Tibial artery (tissue), 4 donors: ENCODE measurements at regions not wholly inside any gene's neighbourhood (a gene's known extent, or its start where the extent isn't known, plus 50 kb on each side); places are given as distances from the start of the nearest gene placed in this dataset.

Experiments
- DNase-seq, 2 donors: peaks; one replicate each; pipeline ENCODE4 v3.0.0-alpha.2; 2019
- H3K27ac ChIP-seq, 2 donors: fragments of 200-600 bp; sonication (generic) in 1 of 2; 1 replicate in 1 of 2; 2 replicates in 1 of 2; pipeline ENCODE4 v1.5.1; 2018 to 2019; ENCODE audit warnings: mild to moderate bottlenecking in 1 of 2
- H3K27me3 ChIP-seq, 2 donors: fragments of 200-600 bp; sonication (generic) in 1 of 2; one replicate each; pipeline versions ENCODE4 v1.5.1 to v1.6.0; 2016 to 2019
- H3K36me3 ChIP-seq, 3 donors: fragments of 200-600 bp; sonication (generic) in 2 of 3; one replicate each; pipeline ENCODE4 v1.5.1; 2016 to 2019; ENCODE audit warnings: mild to moderate bottlenecking in 2 of 3
- H3K4me1 ChIP-seq, 4 donors: fragments of 200-600 bp; sonication (generic) in 2 of 4; 1 replicate in 3 of 4; 2 replicates in 1 of 4; pipeline ENCODE4 v1.5.1; 2016 to 2019
- H3K4me3 ChIP-seq, 2 donors: fragments of 200-600 bp; sonication (generic) in 1 of 2; 1 replicate in 1 of 2; 2 replicates in 1 of 2; pipeline ENCODE4 v1.5.1; 2018 to 2019; ENCODE audit warnings: mild to moderate bottlenecking in 2 of 2
- H3K9me3 ChIP-seq, 3 donors: fragments of 200-600 bp; sonication (generic) in 1 of 3; one replicate each; pipeline ENCODE4 v1.5.1; 2016 to 2019
- CTCF ChIP-seq, 2 experiments: fragments of 200-600 bp in 1 of 2; fragments of 450-650 bp in 1 of 2; IDR thresholded peaks; one replicate each; pipeline ENCODE4 v1.5.1; 2017 to 2019; ENCODE audit warnings: antibody characterized with exemption in 2 of 2, mild to moderate bottlenecking in 1 of 2, moderate library complexity in 1 of 2
- intact Hi-C: fragments of 100-400 bp; cut with DNase I; formaldehyde crosslinking; loops from one replicate; pipeline ENCODE4 v1.15.0; 2023; ENCODE audit warnings: low total_unique reads

GRCh38 chr3:82208002-82208710 is 446.7 kb upstream of the GBE1 start:
- no peak overlapping the region for H3K27ac ChIP-seq
- H3K27me3 ChIP-seq: no peaks in the 10 kb centered on the region
- H3K36me3 ChIP-seq: no peaks in the 10 kb centered on the region
- TF ChIP-seq CTCF (IDR thresholded peaks at IDR 0.05): no peak
- no peak for DNase-seq
- H3K4me3 ChIP-seq: no peak overlapping the region
- H3K4me1 ChIP-seq: no peaks in the 10 kb centered on the region
- intact Hi-C loops: no loop called here
- peaks cover 0 to 4% (median 0%) of the 10 kb centered on the region in 3 donors for H3K9me3 ChIP-seq

GRCh38 chr3:82202269-82202668 is 440.8 kb upstream of the GBE1 start:
- Histone ChIP-seq H3K9me3 (peaks cover 0 to 4% (median 0%) of the 10 kb centered on the region in 3 donors), H3K4me1 (no peaks in the 10 kb centered on the region), H3K36me3 (no peaks in the 10 kb centered on the region), H3K27ac (no peak overlapping the region), H3K4me3 (no peak overlapping the region), H3K27me3 (no peaks in the 10 kb centered on the region)
- DNase-seq: no peak
- TF ChIP-seq CTCF (IDR thresholded peaks at IDR 0.05): no peak
- intact Hi-C loops: no loop called here

- Histone ChIP-seq H3K4me3 (no peak overlapping the region), H3K36me3 (no peaks in the 10 kb centered on the region), H3K9me3 (peaks cover 0 to 4% (median 0%) of the 10 kb centered on the region in 3 donors), H3K27me3 (no peaks in the 10 kb centered on the region), H3K4me1 (no peaks in the 10 kb centered on the region), H3K27ac (no peak overlapping the region)
- intact Hi-C loops: no loop called here
- no peak for DNase-seq
- TF ChIP-seq CTCF (IDR thresholded peaks at IDR 0.05): no peak
Measured at GRCh38 chr3:82201316-82201715, 439.9 kb upstream of the GBE1 start.

- intact Hi-C loops: no loop called here
- Histone ChIP-seq H3K4me1 (no peaks in the 10 kb centered on the region), H3K4me3 (no peak overlapping the region), H3K27ac (no peak overlapping the region), H3K9me3 (no peaks in the 10 kb centered on the region), H3K36me3 (no peaks in the 10 kb centered on the region), H3K27me3 (no peaks in the 10 kb centered on the region)
- no peak for DNase-seq
- TF ChIP-seq CTCF (IDR thresholded peaks at IDR 0.05): no peak
Measured at GRCh38 chr3:82198009-82198408, 436.6 kb upstream of the GBE1 start.

- TF ChIP-seq CTCF (IDR thresholded peaks at IDR 0.05): no peak
- intact Hi-C loops: no loop called here
- H3K4me3 ChIP-seq: no peak overlapping the region
- no peak overlapping the region for H3K27ac ChIP-seq
- H3K4me1 ChIP-seq: no peaks in the 10 kb centered on the region
- no peak for DNase-seq
- no peaks in the 10 kb centered on the region for H3K9me3 ChIP-seq
- H3K27me3 ChIP-seq: no peaks in the 10 kb centered on the region
- H3K36me3 ChIP-seq: no peaks in the 10 kb centered on the region
Measured at GRCh38 chr3:82196645-82197044, 435.2 kb upstream of the GBE1 start.

- no peak for TF ChIP-seq CTCF (IDR thresholded peaks at IDR 0.05)
- DNase-seq: no peak
- Histone ChIP-seq H3K9me3 (no peaks in the 10 kb centered on the region), H3K36me3 (no peaks in the 10 kb centered on the region), H3K27me3 (no peaks in the 10 kb centered on the region), H3K27ac (no peak overlapping the region), H3K4me3 (no peak overlapping the region), H3K4me1 (no peaks in the 10 kb centered on the region)
- intact Hi-C loops: no loop called here
Measured at GRCh38 chr3:82194870-82195269, 433.4 kb upstream of the GBE1 start.
